Stimulated activated CD8-positive, alpha-beta memory T cell treated with anti-CD3 and anti-CD28 coated beads, Interleukin-12 subunit alpha, Interleukin-12 subunit beta, amount 100 ng/mL, for 1 hour (primary cell): ENCODE measurements at regions not wholly inside any gene's neighbourhood (a gene's known extent, or its start where the extent isn't known, plus 50 kb on each side); places are given as distances from the start of the nearest gene placed in this dataset.
"Not testable (repeated sequence)": the region's sequence is repeated elsewhere in the genome, so short reads cannot be mapped to it uniquely, and the experiment has no call there.

ENCODE experiments used
- DNase-seq: peaks from one replicate; pipeline ENCODE4 v3.0.0-alpha.2; 2020; ENCODE audit warnings: low read depth

GRCh38 chr2:234722176-234722575 is 225.3 kb upstream of the ARL4C start:
- DNase-seq = no peak

DNA sequence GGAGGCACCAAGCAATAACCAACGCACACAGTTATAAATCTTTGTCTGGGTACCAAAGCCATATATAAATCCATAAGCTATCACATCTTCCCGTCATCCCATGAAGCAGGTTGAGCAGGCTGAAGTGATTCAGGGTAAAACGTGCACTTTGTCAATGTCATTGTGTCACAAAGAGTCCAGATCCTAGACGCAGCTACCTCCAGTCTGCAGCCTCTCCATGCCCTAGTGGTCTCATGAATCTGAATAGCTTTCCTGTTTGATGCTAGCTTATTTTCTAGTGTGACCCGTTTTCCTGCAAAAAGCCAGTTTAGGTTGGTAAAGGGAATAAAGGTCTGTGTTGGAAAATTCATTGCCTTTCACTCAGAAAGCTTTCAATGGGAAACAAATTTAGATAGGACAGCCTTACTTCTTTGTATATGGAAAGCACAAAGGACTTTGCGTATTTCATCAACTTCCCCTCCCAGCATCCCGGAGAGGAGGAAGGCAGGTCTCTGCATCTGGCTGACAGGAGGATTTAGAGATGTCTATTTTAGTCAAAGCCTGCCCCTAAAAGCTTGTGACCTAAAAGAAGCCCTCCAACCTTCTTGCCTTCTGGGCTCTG is 222.3 kb upstream of the ARL4C start:
- DNase-seq = no peak

GRCh38 chr2:234716271-234716670 is 219.4 kb upstream of the ARL4C start:
- DNase-seq = no peak

DNA sequence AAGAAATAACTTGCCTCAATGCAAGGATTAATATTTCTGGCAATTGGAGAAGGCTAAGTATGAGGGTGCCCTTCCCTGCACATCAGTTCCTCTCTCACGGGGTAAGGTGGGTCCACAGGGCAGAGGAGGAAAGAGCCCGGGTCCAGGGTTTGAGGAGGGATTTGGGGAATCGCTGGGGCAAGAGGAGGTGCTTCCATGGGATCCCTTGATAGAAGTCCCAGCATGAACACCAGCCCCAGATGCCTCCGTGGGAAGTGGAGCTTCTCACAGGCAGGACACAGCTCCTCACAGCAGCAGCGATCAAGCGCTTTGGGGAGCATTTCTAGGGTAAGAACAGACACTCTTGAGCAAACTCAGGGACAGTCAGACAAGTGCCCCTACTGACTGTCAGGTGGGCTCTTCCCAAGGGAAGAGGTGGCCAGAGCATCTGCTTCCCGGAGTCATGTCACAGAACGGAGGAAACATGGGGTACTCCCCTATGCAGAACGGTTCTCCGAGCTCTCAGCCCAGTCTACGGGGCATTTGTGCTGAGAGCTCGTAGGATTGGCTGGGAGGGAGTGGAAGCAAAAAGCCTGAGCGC is 218.9 kb upstream of the ARL4C start:
- DNase-seq = no peak

GRCh38 chr2:234714711-234715110 is 217.8 kb upstream of the ARL4C start:
- DNase-seq = no peak

GRCh38 chr2:234712421-234712935 is 215.6 kb upstream of the ARL4C start:
- no peak for DNase-seq

GRCh38 chr2:234711308-234711707 is 214.4 kb upstream of the ARL4C start:
- no peak for DNase-seq

DNA sequence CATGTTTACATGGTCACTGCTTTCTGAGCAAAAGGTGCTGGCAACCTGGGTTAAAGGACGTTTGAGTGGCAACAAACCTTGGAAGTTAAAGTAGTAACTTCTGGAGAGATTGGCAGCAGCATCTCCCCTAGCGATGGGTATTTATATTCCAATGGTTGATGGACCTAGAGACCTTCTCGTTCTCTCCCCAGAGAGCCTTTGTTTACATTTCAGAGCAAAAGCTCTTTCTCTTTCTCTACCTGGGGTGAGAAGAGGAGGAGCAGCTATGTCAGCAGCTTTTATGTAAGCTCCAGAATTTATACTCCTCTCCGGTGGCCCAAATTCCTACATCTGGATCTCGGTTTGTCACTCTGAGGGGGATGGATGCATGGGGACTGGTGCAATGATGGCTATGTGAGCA is 213.7 kb upstream of the ARL4C start:
- DNase-seq = no peak

DNA sequence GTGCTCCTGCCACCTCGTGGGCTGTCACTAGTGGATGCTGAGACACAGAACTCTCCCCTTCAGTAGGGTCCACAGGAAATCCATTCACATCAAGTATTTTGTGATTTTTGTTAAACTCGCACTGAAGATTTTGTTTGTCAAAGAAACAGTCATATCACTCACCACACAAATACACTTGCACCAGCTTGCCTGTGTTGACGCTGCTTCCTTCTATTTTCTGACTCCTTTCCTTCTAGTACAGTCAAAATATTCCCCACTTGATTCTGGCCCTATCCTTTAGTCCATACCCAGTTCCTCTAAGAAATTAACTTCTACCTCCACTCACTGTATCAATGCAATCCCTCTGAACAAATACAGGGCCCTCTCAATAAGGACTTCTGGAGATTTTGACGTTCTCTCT is 213.2 kb upstream of the ARL4C start:
- no peak for DNase-seq

- DNase-seq = no peak
Measured at GRCh38 chr2:234708717-234709116, 211.8 kb upstream of the ARL4C start.

DNA sequence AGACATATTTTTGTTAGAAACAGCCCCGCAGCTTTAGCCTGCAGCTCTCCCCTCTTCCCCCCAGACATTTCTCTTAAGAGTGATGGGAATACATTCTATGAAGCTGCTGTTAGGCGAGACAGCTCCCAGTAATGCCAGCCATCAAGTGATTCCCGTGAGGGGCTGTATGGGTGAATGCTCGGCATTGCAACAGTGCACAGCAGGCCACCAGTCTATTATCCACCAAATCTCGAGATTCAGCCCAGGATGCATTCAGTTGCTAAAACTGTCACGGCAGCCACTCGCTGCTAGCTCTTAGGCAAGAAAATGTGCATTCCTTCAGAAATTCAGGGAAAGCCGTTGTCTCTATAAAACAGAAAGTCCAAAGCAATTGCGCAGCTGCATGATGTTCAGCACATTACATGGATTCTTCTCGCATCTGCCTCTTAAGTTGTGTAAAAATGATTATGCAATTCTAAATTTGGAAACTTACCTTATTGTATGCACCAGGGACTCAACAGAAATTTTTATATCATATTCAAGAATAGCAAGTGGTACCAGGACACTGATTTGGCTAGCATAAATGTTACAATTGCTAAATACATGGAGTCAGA is 211.3 kb upstream of the ARL4C start:
- no peak for DNase-seq

GRCh38 chr2:234706086-234706485 is 209.2 kb upstream of the ARL4C start:
- DNase-seq = no peak

DNA sequence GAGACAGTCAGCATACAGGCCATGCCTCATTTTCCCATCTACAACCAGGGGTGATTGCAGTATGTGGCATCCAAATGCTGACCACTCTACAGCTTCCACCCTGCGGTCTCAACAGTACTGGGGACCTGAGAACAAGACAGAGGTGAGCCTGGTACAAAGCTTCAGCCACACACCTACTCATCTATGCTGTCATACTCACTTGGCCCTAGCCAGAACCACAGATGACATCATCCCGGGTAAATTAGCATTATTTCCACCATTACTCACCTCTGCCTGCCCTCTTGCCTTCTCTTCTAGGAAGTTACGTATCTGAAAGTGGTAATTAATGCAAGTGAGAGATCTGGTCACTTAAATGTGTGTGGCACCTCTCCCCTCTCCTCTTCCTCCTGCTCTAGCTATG is 208.2 kb upstream of the ARL4C start:
- no peak for DNase-seq

- DNase-seq = no peak
Measured at GRCh38 chr2:234703258-234703657, 206.4 kb upstream of the ARL4C start.

- no peak for DNase-seq
Measured at GRCh38 chr2:234702731-234703225, 205.9 kb upstream of the ARL4C start.

- DNase-seq = no peak
Measured at GRCh38 chr2:234701841-234702240, 205.0 kb upstream of the ARL4C start.

- no peak for DNase-seq
Measured at GRCh38 chr2:234701421-234701820, 204.5 kb upstream of the ARL4C start.

GRCh38 chr2:234699456-234699855 is 202.6 kb upstream of the ARL4C start:
- no peak for DNase-seq

DNA sequence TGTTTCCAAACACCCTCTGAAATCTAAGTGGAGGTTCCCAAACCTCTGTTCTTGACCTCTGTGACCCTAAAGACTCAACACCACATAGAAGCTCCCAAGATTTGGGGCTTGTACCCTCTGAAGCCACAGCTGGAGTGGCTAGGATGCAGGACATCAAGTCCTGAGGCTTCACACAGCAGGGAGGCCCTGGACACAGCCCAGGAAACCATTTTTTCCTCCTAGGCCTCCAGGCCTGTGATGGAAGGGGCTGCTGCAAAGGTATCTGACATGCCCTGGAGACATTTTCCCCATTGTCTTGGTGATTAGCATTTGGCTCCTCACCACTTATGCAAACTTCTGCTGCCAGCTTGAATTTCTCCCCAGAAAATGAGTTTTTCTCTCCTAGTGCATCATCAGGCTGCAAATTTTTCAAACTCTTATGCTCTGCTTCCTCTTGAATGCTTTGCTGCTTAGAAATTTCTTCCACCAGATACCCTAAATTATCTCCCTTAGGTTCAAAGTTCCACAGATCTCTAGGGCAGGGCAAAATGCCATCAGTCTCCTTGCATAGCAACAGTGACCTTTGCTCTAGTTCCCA is 200.5 kb upstream of the ARL4C start:
- DNase-seq = not testable (repeated sequence)

DNA sequence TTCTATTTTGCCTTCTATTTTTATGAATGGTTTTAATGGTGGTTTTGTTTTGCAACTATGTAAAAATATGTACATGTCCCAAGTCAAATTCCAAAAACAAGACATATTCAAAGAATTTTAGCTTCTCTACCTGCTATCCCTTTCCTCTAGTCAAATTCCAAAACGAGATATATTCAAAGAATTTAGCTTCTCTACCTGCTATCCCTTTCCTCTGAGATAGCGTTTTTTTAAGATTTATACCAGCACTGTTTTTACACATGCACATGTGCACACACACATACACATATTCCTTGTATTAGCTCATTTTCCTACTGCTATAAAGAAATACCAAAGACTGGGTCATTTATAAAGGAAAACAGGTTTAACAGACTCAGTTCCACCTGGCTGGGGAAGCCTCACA is 199.1 kb upstream of the ARL4C start:
- DNase-seq = no peak

- no peak for DNase-seq
Measured at GRCh38 chr2:234694244-234695013, 197.5 kb upstream of the ARL4C start.

DNA sequence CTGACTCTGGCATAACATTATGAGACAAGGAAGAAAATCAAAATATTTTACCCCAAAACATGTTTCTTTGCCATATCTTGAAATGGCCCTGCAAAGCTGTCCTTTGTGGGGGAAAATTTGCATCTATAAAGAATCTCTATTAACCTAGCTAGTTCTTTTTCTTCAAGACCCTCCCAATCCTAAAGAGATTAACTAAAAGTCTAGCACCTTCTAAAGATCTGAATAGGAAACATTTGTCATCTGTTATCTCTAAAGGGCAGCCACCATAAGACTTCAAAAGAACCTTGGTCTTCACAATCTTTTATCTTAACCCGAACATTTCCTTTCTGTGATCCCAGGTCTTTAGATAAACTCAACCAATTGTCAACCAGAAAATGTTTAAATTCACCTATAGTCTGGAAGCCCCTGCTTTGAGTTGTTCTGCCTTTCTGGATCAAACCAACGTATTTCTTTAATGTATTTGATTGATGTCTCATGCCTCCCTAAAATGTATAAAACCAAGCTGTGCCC is 196.9 kb upstream of the ARL4C start:
- DNase-seq = not testable (repeated sequence)
